ENCODE measurements at regions not wholly inside any gene's neighbourhood (a gene's known extent, or its start where the extent isn't known, plus 50 kb on each side); places are given as distances from the start of the nearest gene placed in this dataset.

DNA sequence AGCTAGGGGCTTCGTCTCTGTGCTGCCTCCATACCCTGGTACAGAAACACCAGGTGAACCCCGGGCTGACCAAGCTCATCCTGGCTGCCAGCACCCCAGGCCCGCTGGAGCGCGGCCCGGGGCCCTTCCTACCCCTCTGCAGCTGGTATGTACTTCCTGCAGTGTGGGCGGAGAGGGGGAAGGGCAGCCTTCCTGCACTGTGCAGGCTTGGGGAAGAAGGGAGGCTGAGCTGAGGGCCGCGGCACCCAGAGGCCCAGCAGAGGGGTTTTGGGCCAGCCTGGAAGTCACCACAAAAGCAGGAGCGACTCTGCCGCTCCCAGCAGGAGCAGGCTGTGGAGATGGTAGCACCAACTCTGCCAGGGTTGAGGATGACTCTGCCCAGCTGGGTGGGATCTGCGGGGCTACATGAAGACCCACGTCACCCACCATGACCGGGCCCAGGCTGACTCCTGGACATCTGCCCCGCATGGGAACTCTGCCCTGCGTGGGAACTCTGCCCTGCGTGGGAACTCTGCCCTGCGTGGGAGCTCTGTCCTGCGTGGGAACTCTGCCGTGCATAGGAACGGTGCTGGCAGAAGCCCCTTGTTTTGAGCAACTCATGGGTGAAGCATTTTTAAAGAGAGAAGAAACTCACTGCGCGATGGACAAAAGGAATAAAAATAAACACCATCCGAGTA lies 273.3 kb downstream of the NDUFA10 start:
- Histone ChIP-seq H3K4me1 (ENCODE audit: control insufficient read depth, insufficient read depth, low read length) (no peaks in the 10 kb centered on the region), H3K27ac (ENCODE audit: extremely low read depth, low read depth, low read length) (no peak overlapping the region), H3K36me3 (ENCODE audit: control insufficient read depth in 2 of 2, insufficient read depth in 1 of 2, low read length in 2 of 2) (no peaks in the 10 kb centered on the region), H3K9me3 (ENCODE audit: control insufficient read depth, insufficient read depth, low read depth, low read length) (no peaks in the 10 kb centered on the region), H3K4me3 (ENCODE audit: low read depth, low read length) (no peak overlapping the region)
- TF ChIP-seq FEZF1 (tag by site-specific recombination; IDR thresholded peaks at IDR 0.05): no peak
- peak; percentile 27; the same call in 1 of the 2 replicates for TF ChIP-seq ZFHX2 (tag by site-specific recombination; conservative IDR thresholded peaks at IDR 0.05)
- CTCF ChIA-PET: interaction anchor here (0.7 kb wide), 1 partner anchor 64 kb away, joined by 4 read pairs; no protein-coding TSS in a partner anchor
- POLR2A ChIA-PET: no interaction called here

- Histone ChIP-seq H3K4me1 (ENCODE audit: control insufficient read depth, insufficient read depth, low read length) (no peaks in the 10 kb centered on the region), H3K27ac (ENCODE audit: extremely low read depth, low read depth, low read length) (no peak overlapping the region), H3K9me3 (ENCODE audit: control insufficient read depth, insufficient read depth, low read depth, low read length) (no peaks in the 10 kb centered on the region), H3K4me3 (ENCODE audit: low read depth, low read length) (no peak overlapping the region), H3K36me3 (ENCODE audit: control insufficient read depth in 2 of 2, insufficient read depth in 1 of 2, low read length in 2 of 2) (no peaks in the 10 kb centered on the region)
- no peak for TF ChIP-seq PBX3 (CRISPR knock-in tag; IDR thresholded peaks at IDR 0.05)
- no peak for TF ChIP-seq REPIN1 (tag by site-specific recombination; IDR thresholded peaks at IDR 0.05; ENCODE audit: low read depth)
- no peak for TF ChIP-seq ZNF184 (tag by site-specific recombination; IDR thresholded peaks at IDR 0.05)
- TF ChIP-seq ZNF776 (tag by site-specific recombination; IDR thresholded peaks at IDR 0.05; ENCODE audit: borderline replicate concordance): no peak
- TF ChIP-seq ZNF629 (tag by site-specific recombination; IDR thresholded peaks at IDR 0.05): no peak
- no peak for TF ChIP-seq ZNF18 (tag by site-specific recombination; IDR thresholded peaks at IDR 0.05)
- TF ChIP-seq ZNF221 (tag by site-specific recombination; IDR thresholded peaks at IDR 0.05; ENCODE audit: borderline replicate concordance): no peak
- no peak for TF ChIP-seq MEIS1 (CRISPR knock-in tag; IDR thresholded peaks at IDR 0.05; ENCODE audit: borderline replicate concordance)
- TF ChIP-seq, protein P1, sequence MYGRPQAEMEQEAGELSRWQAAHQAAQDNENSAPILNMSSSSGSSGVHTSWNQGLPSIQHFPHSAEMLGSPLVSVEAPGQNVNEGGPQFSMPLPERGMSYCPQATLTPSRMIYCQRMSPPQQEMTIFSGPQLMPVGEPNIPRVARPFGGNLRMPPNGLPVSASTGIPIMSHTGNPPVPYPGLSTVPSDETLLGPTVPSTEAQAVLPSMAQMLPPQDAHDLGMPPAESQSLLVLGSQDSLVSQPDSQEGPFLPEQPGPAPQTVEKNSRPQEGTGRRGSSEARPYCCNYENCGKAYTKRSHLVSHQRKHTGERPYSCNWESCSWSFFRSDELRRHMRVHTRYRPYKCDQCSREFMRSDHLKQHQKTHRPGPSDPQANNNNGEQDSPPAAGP (tag by site-specific recombination; IDR thresholded peaks at IDR 0.05): no peak
- no peak for TF ChIP-seq ZNF121 (tag by site-specific recombination; IDR thresholded peaks at IDR 0.05)
- TF ChIP-seq ZNF146 (tag by site-specific recombination; IDR thresholded peaks at IDR 0.05): no peak
- no peak for TF ChIP-seq ZNF202 (tag by site-specific recombination; IDR thresholded peaks at IDR 0.05; ENCODE audit: borderline replicate concordance)
- TF ChIP-seq ZNF677 (tag by site-specific recombination; IDR thresholded peaks at IDR 0.05): no peak
- no peak for TF ChIP-seq KLF16 (tag by site-specific recombination; IDR thresholded peaks at IDR 0.05)
- TF ChIP-seq ZBTB48 (tag by site-specific recombination; IDR thresholded peaks at IDR 0.05): no peak
- no peak for TF ChIP-seq ZNF214 (tag by site-specific recombination; IDR thresholded peaks at IDR 0.05; ENCODE audit: borderline replicate concordance)
- ChIA-PET CTCF (no interaction called here), POLR2A (no interaction called here)
Measured at GRCh38 chr2:239750929-239751678, 274.0 kb downstream of the NDUFA10 start.

All from HEK293 (cell line).